Neutrophil (primary cell): ENCODE measurements at regions not wholly inside any gene's neighbourhood (a gene's known extent, or its start where the extent isn't known, plus 50 kb on each side); places are given as distances from the start of the nearest gene placed in this dataset.
"Not testable (repeated sequence)": the region's sequence is repeated elsewhere in the genome, so short reads cannot be mapped to it uniquely, and the experiment has no call there.

Experiments used
- H3K27ac ChIP-seq: fragments of 200-600 bp; sonication (generic); 2 replicates; pipeline ENCODE4 v1.5.1; 2016; ENCODE audit warnings: mild to moderate bottlenecking, moderate library complexity
- H3K27me3 ChIP-seq: fragments of 200-600 bp; sonication (generic); 2 replicates; pipeline ENCODE4 v1.6.0; 2016; ENCODE audit warnings: mild to moderate bottlenecking
- H3K36me3 ChIP-seq: fragments of 200-600 bp; sonication (generic); 2 replicates; pipeline ENCODE4 v1.5.1; 2017
- H3K4me1 ChIP-seq, 2 experiments: fragments of 200-600 bp in 1 of 2; sonication (generic) in 1 of 2; 1 replicate in 1 of 2; 2 replicates in 1 of 2; pipeline versions ENCODE4 v1.5.1 to v1.6.1; 2013 to 2016; ENCODE audit warnings: low read depth in 1 of 2, low read length in 1 of 2, mild to moderate bottlenecking in 1 of 2, moderate library complexity in 1 of 2; ENCODE audit not compliant: control insufficient read depth in 1 of 2, insufficient read depth in 1 of 2
- H3K4me3 ChIP-seq, 2 experiments: fragments of 200-600 bp in 1 of 2; sonication (generic) in 1 of 2; 1 replicate in 1 of 2; 2 replicates in 1 of 2; pipeline ENCODE4 v1.5.1; 2013 to 2016; ENCODE audit warnings: low read depth in 1 of 2, low read length in 1 of 2, mild to moderate bottlenecking in 1 of 2, moderate library complexity in 1 of 2
- H3K9me3 ChIP-seq: fragments of 200-600 bp; sonication (generic); 2 replicates; pipeline ENCODE4 v1.5.1; 2016
- TF ChIP-seq, protein P1 (sequence below): fragments of 200-600 bp; sonication (generic); IDR thresholded peaks from 2 replicates; pipeline ENCODE4 v1.5.1; 2016; ENCODE audit warnings: antibody characterized with exemption

DNA sequence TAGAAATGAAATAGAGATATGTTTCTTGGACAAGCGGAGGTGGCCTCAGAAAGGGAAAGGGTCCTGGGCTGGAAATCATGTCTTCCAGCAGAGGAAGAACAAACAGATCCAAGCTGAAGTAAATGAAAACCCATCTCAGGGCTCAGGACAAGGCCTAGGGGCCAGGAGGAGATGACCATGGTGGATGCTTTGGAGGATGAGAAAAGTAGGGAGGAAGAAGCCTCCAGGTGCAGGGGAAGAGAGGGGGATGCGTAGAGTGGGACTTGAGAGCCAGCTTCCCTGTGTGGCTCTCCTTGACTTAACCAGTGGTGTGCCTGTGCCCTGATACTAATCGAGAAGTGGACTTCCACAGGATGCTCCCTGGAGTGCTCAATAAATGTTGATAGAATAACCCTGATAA lies 203.2 kb downstream of the FAM43A start:
- Histone ChIP-seq H3K9me3 (peaks cover 8% of the 10 kb centered on the region), H3K27me3 (no peaks in the 10 kb centered on the region), H3K4me3 (no peak overlapping the region), H3K27ac (no peak overlapping the region), H3K4me1 (no peaks in the 10 kb centered on the region), H3K36me3 (no peaks in the 10 kb centered on the region)
- TF ChIP-seq, protein P1, sequence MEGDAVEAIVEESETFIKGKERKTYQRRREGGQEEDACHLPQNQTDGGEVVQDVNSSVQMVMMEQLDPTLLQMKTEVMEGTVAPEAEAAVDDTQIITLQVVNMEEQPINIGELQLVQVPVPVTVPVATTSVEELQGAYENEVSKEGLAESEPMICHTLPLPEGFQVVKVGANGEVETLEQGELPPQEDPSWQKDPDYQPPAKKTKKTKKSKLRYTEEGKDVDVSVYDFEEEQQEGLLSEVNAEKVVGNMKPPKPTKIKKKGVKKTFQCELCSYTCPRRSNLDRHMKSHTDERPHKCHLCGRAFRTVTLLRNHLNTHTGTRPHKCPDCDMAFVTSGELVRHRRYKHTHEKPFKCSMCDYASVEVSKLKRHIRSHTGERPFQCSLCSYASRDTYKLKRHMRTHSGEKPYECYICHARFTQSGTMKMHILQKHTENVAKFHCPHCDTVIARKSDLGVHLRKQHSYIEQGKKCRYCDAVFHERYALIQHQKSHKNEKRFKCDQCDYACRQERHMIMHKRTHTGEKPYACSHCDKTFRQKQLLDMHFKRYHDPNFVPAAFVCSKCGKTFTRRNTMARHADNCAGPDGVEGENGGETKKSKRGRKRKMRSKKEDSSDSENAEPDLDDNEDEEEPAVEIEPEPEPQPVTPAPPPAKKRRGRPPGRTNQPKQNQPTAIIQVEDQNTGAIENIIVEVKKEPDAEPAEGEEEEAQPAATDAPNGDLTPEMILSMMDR = no peak

DNA sequence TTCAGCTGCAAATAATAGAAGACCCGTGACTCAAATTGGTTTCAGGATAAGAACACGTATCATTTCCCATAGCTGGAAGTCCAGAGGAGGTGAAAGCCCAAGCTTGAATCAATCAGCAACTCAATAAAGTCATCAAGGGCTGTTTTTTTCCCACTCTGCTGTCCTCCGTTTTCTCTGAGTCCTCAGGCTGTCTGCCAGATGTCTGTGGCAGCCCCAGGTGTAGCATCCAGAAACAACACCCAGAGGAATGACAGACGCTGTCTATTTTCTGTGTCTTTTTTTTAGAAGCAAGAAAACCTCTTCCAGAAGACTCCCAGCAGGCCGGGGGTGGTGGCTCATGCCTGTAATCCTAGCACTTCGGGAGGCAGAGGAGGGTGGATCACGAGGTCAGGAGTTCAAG lies 204.4 kb downstream of the FAM43A start:
- Histone ChIP-seq H3K9me3 (no peaks in the 10 kb centered on the region), H3K4me1 (no peaks in the 10 kb centered on the region), H3K27ac (no peak overlapping the region), H3K4me3 (no peak overlapping the region), H3K36me3 (no peaks in the 10 kb centered on the region), H3K27me3 (no peaks in the 10 kb centered on the region)
- TF ChIP-seq, protein P1 = no peak

DNA sequence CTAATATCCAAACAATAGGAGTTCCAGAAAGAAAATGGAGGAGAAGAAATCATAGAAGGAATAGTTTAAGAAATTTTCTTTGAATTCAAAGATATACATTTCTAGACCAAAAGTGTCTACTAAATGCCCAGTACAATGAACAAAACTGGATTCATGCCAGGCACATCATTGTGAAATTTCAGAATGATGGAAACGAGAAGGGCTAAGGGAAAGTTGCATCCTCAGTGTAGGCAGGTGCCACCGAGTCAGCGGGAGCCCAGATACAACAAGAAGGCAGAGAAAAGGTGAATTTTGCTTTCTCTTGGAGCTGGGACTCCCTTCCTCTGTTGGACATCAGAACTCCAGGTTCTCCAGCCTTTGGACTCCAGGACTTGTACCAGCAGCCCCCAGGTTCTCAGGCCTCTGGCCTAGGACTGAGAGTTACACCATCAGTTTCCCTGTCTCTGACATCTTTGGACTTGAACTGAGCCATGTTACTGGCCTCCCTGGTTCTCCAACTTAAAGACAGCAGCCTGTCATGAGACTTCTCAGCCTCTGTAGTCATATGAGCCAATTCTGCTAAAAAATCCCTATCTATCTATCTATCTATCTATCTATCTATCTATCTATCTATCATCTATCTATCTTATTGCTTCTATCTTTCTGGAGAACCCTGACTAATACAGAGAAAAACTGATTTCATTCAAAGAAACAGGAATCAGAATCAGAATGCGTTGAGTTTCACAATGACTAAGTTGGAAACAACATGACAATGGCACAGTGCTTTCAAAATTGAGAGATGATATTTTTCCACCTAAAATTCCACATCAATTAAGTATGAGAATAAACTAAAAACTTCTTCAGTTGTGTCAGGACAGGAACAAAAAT lies 207.7 kb downstream of the FAM43A start:
- H3K4me3 ChIP-seq = no peak overlapping the region
- no peak overlapping the region for H3K27ac ChIP-seq
- no peaks in the 10 kb centered on the region for H3K27me3 ChIP-seq
- H3K36me3 ChIP-seq = no peaks in the 10 kb centered on the region
- TF ChIP-seq, protein P1 = no peak
- H3K9me3 ChIP-seq = no peaks in the 10 kb centered on the region
- no peaks in the 10 kb centered on the region for H3K4me1 ChIP-seq

DNA sequence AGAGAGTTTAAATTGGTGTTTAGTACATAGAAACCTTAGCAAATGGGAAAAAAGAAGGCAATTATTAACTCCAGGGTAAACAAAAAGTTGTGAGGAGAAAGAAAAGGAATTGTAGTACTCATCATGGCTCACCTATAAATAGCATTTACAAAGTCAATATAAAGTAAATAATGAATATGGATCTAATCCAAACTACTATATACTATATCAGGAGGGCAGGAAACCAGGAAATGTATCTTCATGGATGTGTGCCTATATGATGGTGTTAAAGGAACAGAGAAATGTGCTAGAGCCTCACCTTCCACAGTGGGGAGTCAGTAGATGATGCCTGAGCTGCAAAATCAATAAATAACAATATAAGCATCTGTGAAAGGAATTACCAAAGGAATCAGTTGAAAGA lies 208.9 kb downstream of the FAM43A start:
- Histone ChIP-seq H3K4me1 (no peaks in the 10 kb centered on the region), H3K4me3 (no peak overlapping the region), H3K27me3 (no peaks in the 10 kb centered on the region), H3K36me3 (no peaks in the 10 kb centered on the region), H3K27ac (no peak overlapping the region), H3K9me3 (no peaks in the 10 kb centered on the region)
- TF ChIP-seq, protein P1 = no peak

DNA sequence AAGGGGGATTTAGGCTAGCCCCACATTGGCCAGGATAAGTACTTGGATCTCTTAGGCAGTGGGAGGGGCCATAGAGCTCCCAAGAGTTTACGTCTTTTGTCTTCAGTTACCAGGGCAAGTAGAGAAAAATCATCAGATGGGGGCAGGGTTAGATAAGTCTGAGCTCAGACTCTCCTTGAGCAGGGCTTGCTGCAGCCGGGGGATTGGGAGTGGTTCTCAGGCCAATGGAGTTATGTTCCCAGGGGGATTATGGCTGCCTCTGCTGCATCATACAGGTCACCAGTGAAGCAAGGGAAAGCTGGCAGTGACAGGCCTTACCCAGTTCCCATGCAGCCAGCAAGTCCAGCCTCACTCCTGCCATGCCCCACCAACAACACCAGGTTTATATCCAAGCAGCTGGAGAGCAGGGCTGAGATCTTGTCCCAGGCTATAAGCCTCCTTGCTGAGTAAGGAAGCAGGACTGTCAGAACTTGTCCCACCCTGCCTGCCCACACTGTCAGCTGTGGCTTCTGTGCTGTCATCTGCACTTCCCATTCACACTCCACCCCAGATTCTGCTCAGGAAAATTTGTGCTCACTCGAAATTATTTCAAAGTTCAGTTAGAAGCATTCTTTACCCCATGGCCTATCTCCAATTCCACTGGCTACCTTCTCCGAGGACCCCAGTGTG lies 215.3 kb downstream of the FAM43A start:
- TF ChIP-seq, protein P1 = no peak
- Histone ChIP-seq H3K4me1 (no peaks in the 10 kb centered on the region), H3K9me3 (no peaks in the 10 kb centered on the region), H3K36me3 (no peaks in the 10 kb centered on the region), H3K27ac (no peak overlapping the region), H3K27me3 (no peaks in the 10 kb centered on the region), H3K4me3 (no peak overlapping the region)

DNA sequence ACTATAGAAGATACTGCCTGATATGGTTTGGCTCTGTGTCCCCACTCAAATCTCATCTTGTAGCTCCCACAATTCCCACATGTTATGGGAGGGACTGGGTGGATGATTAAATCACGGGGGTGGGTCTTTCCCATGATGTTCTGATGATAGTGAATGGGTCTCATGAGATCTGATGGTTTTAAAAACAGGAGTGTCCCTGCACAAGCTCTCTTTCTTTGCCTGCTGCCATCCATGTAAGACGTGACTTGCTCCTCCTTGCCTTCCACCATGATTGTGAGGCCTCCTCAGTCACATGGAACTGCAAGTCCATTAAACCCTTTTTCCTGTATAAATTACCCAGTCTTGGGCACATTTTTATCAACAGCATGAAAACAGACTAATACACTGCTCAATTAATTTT lies 217.8 kb downstream of the FAM43A start:
- H3K4me1 ChIP-seq, H3K36me3 ChIP-seq, H3K4me3 ChIP-seq, H3K9me3 ChIP-seq, H3K27me3 ChIP-seq, H3K27ac ChIP-seq: not testable (repeated sequence)

DNA sequence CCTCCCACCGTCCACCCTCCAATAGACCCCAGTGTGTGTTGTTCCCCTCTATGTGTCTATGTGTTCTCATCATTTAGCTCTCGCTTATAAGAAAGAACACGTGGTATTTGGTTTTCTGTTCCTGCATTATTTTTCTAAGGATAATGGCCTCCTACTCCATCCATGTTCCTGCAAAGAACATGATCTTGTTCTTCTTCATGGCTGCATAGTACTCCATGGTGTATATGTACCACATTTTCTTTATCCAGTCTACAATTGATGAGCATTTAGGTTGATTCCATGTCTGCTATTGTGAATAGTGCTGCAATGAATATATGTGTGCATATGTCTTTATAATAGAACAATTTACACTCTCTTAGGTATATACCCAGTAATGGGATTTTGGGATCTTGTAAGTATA lies 219.3 kb downstream of the FAM43A start:
- H3K4me3 ChIP-seq, H3K4me1 ChIP-seq, H3K9me3 ChIP-seq, H3K36me3 ChIP-seq, H3K27me3 ChIP-seq, H3K27ac ChIP-seq: not testable (repeated sequence)
